Liver (tissue), 3 donors: ENCODE measurements at regions not wholly inside any gene's neighbourhood (a gene's known extent, or its start where the extent isn't known, plus 50 kb on each side); places are given as distances from the start of the nearest gene placed in this dataset.

ENCODE experiments used
- CTCF ChIP-seq: fragments of 150-350 bp; IDR thresholded peaks from 2 replicates; pipeline ENCODE4 v1.5.1; 2017; ENCODE audit warnings: improper control_type of control experiment, low read depth, low read length; ENCODE audit not compliant: missing input control
- REST ChIP-seq: IDR thresholded peaks from 2 replicates; pipeline ENCODE4 v1.6.1; 2016; ENCODE audit warnings: antibody characterized with exemption, mild to moderate bottlenecking
- RXRA ChIP-seq, 2 donors: IDR thresholded peaks; 2 replicates each; pipeline ENCODE4 v1.6.1; 2017 to 2018; ENCODE audit warnings: antibody characterized with exemption in 2 of 2, mild to moderate bottlenecking in 1 of 2
- ZBTB33 ChIP-seq: IDR thresholded peaks from 2 replicates; pipeline ENCODE4 v1.6.1; 2016; ENCODE audit warnings: antibody characterized with exemption
- donor health status: healthy.
- donor health status: healthy.

GRCh38 chr2:83703598-83703997 is 755.5 kb downstream of the SUCLG1 start:
- TF ChIP-seq ZBTB33 (no peak), CTCF (no peak), REST (no peak), RXRA (IDR thresholded peaks at IDR 0.05) (no peak)
